ENCODE measurements at regions not wholly inside any gene's neighbourhood (a gene's known extent, or its start where the extent isn't known, plus 50 kb on each side); places are given as distances from the start of the nearest gene placed in this dataset.

GRCh38 chrX:68985135-68985755 lies 156.4 kb downstream of the EFNB1 start:
- intact Hi-C loops (cut with DNase I; ENCODE audit: low total_unique reads), result no loop called here
- Histone ChIP-seq H3K4me1 (peaks cover 5% of the 10 kb centered on the region), H3K36me3 (ENCODE audit: low read depth, missing control alignments) (no peaks in the 10 kb centered on the region), H3K4me3 (no peak overlapping the region), H3K9me3 (no peaks in the 10 kb centered on the region), H3K27me3 (no peaks in the 10 kb centered on the region), H3K27ac (no peak overlapping the region)
- WGBS, 2 donors, result 69 to 82% methylated on average over 5 to 8 of the region's 8 CpGs
- DNase-seq, result no peak
- TF ChIP-seq POLR2A (IDR thresholded peaks at IDR 0.05) (no peak), CTCF (IDR thresholded peaks at IDR 0.05) (no peak)

- intact Hi-C loops (cut with DNase I; ENCODE audit: low total_unique reads), result no loop called here
- no peak for DNase-seq
Measured at GRCh38 chrX:68983004-68983857, 154.4 kb downstream of the EFNB1 start.

GRCh38 chrX:68982476-68982875 lies 153.7 kb downstream of the EFNB1 start:
- H3K27me3 ChIP-seq, result no peaks in the 10 kb centered on the region
- no peaks in the 10 kb centered on the region for H3K4me1 ChIP-seq
- intact Hi-C loops (cut with DNase I; ENCODE audit: low total_unique reads), result no loop called here
- DNase-seq, result no peak
- 82% methylated on average over 5 of the region's 5 CpGs; no CpG with 5 or more reads in 1 of the 2 donors for WGBS, 2 donors
- H3K36me3 ChIP-seq (ENCODE audit: low read depth, missing control alignments), result no peaks in the 10 kb centered on the region
- no peaks in the 10 kb centered on the region for H3K9me3 ChIP-seq
- no peak overlapping the region for H3K4me3 ChIP-seq
- no peak overlapping the region for H3K27ac ChIP-seq
- TF ChIP-seq CTCF (IDR thresholded peaks at IDR 0.05), result no peak

More at GRCh38 chrX:68983004-68983857, 154.4 kb downstream of the EFNB1 start:
- Histone ChIP-seq H3K36me3 (ENCODE audit: low read depth, missing control alignments) (no peaks in the 10 kb centered on the region), H3K4me3 (no peak overlapping the region), H3K27me3 (no peaks in the 10 kb centered on the region), H3K27ac (no peak overlapping the region), H3K4me1 (no peaks in the 10 kb centered on the region), H3K9me3 (no peaks in the 10 kb centered on the region)
- no peak for TF ChIP-seq CTCF (IDR thresholded peaks at IDR 0.05)
- TF ChIP-seq POLR2A (IDR thresholded peaks at IDR 0.05), result no peak
- WGBS, 2 donors, result 89 to 100% methylated on average over 1 to 3 of the region's 3 CpGs

- Histone ChIP-seq H3K4me3 (no peak overlapping the region), H3K27me3 (no peaks in the 10 kb centered on the region), H3K9me3 (no peaks in the 10 kb centered on the region), H3K36me3 (ENCODE audit: low read depth, missing control alignments) (no peaks in the 10 kb centered on the region), H3K27ac (no peak overlapping the region), H3K4me1 (no peaks in the 10 kb centered on the region)
- DNase-seq, result no peak
- TF ChIP-seq CTCF (IDR thresholded peaks at IDR 0.05), result no peak
- TF ChIP-seq POLR2A (IDR thresholded peaks at IDR 0.05), result no peak
- intact Hi-C loops (cut with DNase I; ENCODE audit: low total_unique reads), result no loop called here
- WGBS, 2 donors, result 92 to 96% methylated on average over 5 to 9 of the region's 9 CpGs
Measured at GRCh38 chrX:68980906-68981616, 152.2 kb downstream of the EFNB1 start.

All from testis (tissue), 2 donors.